NT2/D1 (cell line): ENCODE measurements at regions not wholly inside any gene's neighbourhood (a gene's known extent, or its start where the extent isn't known, plus 50 kb on each side); places are given as distances from the start of the nearest gene placed in this dataset.

Experiments
- DNase-seq: peaks from one replicate; pipeline ENCODE4 v3.0.0-alpha.2; 2011; ENCODE audit warnings: low read depth, low spot score
- H3K27me3 ChIP-seq: 2 replicates; pipeline ENCODE4 v1.6.0; 2011; ENCODE audit warnings: mild to moderate bottlenecking; ENCODE audit not compliant: insufficient read length, insufficient read depth
- H3K36me3 ChIP-seq: 2 replicates; pipeline ENCODE4 v1.6.1; 2011; ENCODE audit warnings: mild to moderate bottlenecking, low read length, mixed read lengths; ENCODE audit not compliant: insufficient read depth, insufficient read length
- H3K4me1 ChIP-seq: 2 replicates; pipeline ENCODE4 v1.5.1; 2011; ENCODE audit not compliant: insufficient read depth, insufficient read length
- H3K4me3 ChIP-seq: 2 replicates; pipeline ENCODE4 v1.5.1; 2011; ENCODE audit warnings: low read depth; ENCODE audit not compliant: insufficient read length
- H3K9ac ChIP-seq: 2 replicates; pipeline ENCODE4 v1.6.0; 2011; ENCODE audit warnings: low read depth; ENCODE audit not compliant: insufficient read length
- H3K9me3 ChIP-seq: 2 replicates; pipeline ENCODE4 v1.5.1; 2011; ENCODE audit warnings: mild to moderate bottlenecking, low read length; ENCODE audit not compliant: insufficient read depth
- SUZ12 ChIP-seq: IDR thresholded peaks from 2 replicates; pipeline ENCODE4 v1.6.1; 2011; ENCODE audit not compliant: insufficient read length, insufficient read depth; ENCODE audit errors: extremely low read depth
- YY1 ChIP-seq: IDR thresholded peaks from 2 replicates; pipeline ENCODE4 v1.6.1; 2011; ENCODE audit not compliant: insufficient read length, insufficient read depth
- ZNF274 ChIP-seq: IDR thresholded peaks from 2 replicates; pipeline ENCODE4 v1.6.1; 2011; ENCODE audit warnings: mild to moderate bottlenecking, low read depth, low read length

DNA sequence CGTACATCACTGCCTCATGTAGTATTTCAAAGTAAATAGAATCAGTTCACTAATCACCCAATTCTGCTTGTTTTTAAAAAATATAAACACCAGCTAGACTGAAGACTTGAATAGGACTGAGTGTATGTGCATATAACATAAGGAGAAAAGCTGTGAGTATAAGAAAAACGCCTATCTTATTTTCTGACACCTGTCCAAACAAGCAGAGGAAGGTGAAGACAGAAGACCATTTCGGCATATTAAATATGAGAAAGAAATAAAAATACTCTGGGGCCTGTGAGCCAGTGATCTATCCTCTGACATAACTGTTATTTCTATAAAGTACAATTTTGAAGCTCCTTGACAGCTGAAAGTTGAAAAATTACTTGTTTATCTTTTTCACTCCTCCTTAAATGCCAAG, 111.3 kb upstream of the EEA1 start:
- H3K9me3 ChIP-seq = no peaks in the 10 kb centered on the region; the same call in 1 of the 2 replicates
- TF ChIP-seq ZNF274 (no peak), SUZ12 (no peak), YY1 (no peak)
- H3K4me1 ChIP-seq = no peaks in the 10 kb centered on the region
- H3K9ac ChIP-seq = no peak overlapping the region
- H3K27me3 ChIP-seq = no peaks in the 10 kb centered on the region
- no peak for DNase-seq
- no peaks in the 10 kb centered on the region for H3K36me3 ChIP-seq
- no peak overlapping the region for H3K4me3 ChIP-seq

DNA sequence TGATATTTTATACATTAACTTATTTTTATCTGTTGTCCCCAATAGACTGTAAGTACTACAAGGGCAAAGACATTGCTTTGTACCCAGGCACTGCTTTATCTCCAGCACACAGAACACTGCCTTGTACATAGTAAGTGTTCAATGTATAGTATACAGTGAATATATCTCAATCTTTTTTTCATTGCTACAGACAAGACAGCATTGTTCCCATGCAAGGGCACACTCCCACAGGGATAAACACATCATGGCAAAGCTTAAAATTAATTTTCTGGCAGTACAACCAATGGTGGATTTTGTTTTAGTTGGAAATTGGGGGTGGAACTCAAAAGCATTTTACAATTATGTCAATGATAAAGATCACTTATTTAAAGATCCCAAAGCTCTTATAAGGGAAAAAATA, 112.3 kb upstream of the EEA1 start:
- no peaks in the 10 kb centered on the region for H3K4me1 ChIP-seq
- no peaks in the 10 kb centered on the region for H3K27me3 ChIP-seq
- H3K36me3 ChIP-seq = no peaks in the 10 kb centered on the region
- no peak overlapping the region for H3K4me3 ChIP-seq
- peaks cover 4% of the 10 kb centered on the region; the same call in 1 of the 2 replicates for H3K9me3 ChIP-seq
- DNase-seq = no peak
- no peak overlapping the region for H3K9ac ChIP-seq
- TF ChIP-seq ZNF274 (no peak), YY1 (no peak), SUZ12 (no peak)

DNA sequence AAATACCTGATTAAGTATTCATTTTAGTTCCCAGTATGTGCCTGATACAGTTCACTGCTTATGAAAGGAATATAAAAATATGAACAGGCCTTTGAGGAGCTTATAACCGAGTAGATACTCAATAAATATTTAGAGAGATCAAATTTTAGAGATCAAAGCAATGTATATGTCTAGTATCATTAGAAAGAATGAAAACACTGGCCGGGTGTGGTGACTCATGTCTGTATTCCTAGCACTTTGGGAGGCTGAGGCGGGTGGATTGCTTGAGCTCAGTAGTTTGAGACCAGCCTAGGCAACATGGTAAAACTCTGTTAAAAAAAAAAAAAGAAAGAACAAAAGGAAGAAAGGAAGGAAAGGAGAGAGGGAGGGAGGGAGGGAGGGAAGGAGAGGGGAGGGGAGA, 113.2 kb upstream of the EEA1 start:
- TF ChIP-seq SUZ12 = no peak
- TF ChIP-seq ZNF274 = no peak
- no peak for TF ChIP-seq YY1
- no peaks in the 10 kb centered on the region for H3K36me3 ChIP-seq
- no peaks in the 10 kb centered on the region for H3K27me3 ChIP-seq
- 0 out of 2 replicates have a peak, but pooled peaks cover 4% of the 10 kb centered on the region for H3K9me3 ChIP-seq
- no peak overlapping the region for H3K9ac ChIP-seq
- DNase-seq = no peak
- H3K4me1 ChIP-seq = no peaks in the 10 kb centered on the region
- H3K4me3 ChIP-seq = no peak overlapping the region

DNA sequence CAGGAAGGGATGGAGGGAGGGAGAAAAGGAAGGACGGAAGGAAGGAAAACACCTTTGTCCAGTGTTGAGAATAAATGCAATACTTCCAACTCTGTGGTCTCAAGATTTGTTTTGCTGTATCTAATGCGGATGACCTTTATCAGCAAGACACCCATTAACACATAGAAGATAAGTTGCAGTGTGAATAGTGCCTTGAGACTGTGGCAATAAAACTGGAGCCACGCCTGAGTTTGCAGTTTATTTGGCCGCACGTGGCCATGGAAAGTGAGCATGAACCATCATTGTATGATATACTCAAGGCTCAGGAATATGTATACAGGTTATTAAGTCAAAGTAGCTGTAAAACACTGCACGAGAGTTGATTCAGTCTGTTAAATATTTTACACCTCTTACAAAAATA, 113.6 kb upstream of the EEA1 start:
- no peak for TF ChIP-seq SUZ12
- no peak for TF ChIP-seq ZNF274
- TF ChIP-seq YY1 = no peak
- no peak overlapping the region for H3K4me3 ChIP-seq
- no peaks in the 10 kb centered on the region for H3K36me3 ChIP-seq
- H3K4me1 ChIP-seq = no peaks in the 10 kb centered on the region
- 0 out of 2 replicates have a peak, but pooled peaks cover 4% of the 10 kb centered on the region for H3K9me3 ChIP-seq
- no peaks in the 10 kb centered on the region for H3K27me3 ChIP-seq
- H3K9ac ChIP-seq = no peak overlapping the region
- DNase-seq = no peak

DNA sequence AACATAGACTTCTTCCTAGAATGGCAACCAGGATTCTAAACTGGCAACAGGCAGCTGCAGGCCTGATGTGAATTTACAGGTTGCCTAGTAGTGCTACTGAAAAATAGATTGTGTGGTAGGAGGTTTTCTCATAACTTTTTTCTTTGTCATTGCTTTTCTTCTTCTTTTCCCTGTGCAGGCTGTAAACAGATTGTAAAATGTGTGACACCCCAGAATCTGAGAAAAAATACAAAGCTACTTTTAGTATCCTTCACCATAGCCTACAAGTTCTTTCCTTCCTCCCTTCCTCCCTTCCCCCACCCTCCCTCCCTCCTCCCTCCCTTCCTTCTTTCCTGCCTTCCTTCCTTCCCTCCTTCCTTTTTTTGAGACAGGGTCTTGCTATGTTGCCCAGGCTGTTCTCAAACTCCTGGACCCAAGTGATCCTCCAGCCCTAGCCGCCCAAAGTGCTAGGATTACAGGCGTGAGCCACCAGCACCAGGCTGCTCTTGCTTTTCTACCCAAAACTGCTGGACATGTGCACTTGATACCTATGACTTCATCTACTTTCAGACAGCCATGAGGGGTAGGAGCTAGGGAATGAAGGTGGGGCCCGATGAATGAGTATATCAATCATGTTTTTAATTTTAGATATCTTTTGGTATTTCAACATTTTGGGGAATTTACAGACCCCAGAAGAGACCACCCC, 114.2 kb upstream of the EEA1 start:
- 0 out of 2 replicates have a peak, but pooled peaks cover 4% of the 10 kb centered on the region for H3K9me3 ChIP-seq
- no peak overlapping the region for H3K9ac ChIP-seq
- H3K4me3 ChIP-seq = no peak overlapping the region
- H3K4me1 ChIP-seq = no peaks in the 10 kb centered on the region
- no peaks in the 10 kb centered on the region for H3K27me3 ChIP-seq
- no peak for TF ChIP-seq ZNF274
- TF ChIP-seq SUZ12 = no peak
- TF ChIP-seq YY1 = no peak
- no peaks in the 10 kb centered on the region for H3K36me3 ChIP-seq
- DNase-seq = no peak

DNA sequence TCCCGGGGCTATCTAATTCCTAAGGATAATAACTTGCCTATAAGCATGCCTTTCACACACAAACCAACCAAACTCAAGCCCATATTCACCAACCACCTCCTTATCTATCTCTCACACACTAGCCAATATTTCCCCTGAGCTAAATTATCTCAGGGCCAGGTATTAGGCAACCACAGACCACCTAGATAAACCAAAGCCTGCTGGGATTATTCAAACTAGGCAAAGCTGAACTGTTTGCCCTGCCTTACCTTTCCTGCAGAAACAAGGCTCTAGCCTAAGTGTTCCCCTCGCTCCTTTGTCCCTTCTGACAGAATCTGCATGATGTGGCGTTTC, 114.7 kb upstream of the EEA1 start:
- Histone ChIP-seq H3K36me3 (no peaks in the 10 kb centered on the region), H3K27me3 (no peaks in the 10 kb centered on the region), H3K4me3 (no peak overlapping the region), H3K4me1 (no peaks in the 10 kb centered on the region), H3K9me3 (0 out of 2 replicates have a peak, but pooled peaks cover 4% of the 10 kb centered on the region), H3K9ac (no peak overlapping the region)
- no peak for DNase-seq
- no peak for TF ChIP-seq SUZ12
- TF ChIP-seq YY1 = no peak
- TF ChIP-seq ZNF274 = no peak

DNA sequence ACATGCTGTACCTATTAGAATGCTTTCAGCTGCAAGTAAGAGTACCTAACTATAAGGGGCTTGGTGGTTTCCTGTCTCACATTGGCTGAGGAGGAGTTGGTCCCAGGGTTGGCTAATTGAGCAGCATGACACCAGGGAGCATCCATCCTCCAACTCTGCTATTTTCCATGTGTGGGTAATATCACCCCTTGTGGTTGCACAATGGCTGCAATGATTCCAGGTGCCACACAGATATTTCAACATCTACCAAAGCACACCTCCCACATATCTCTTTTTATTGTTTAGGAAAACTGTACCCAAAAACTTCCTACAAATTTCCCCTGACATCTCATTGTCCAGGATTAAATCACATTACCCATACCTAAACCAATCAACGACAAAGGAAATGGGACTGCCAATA, 118.0 kb upstream of the EEA1 start:
- Histone ChIP-seq H3K9ac (no peak overlapping the region), H3K36me3 (no peaks in the 10 kb centered on the region), H3K4me1 (no peaks in the 10 kb centered on the region), H3K9me3 (0 out of 2 replicates have a peak, but pooled peaks cover 4% of the 10 kb centered on the region), H3K27me3 (no peaks in the 10 kb centered on the region), H3K4me3 (no peak overlapping the region)
- TF ChIP-seq ZNF274 = no peak
- TF ChIP-seq YY1 = no peak
- no peak for TF ChIP-seq SUZ12
- no peak for DNase-seq
